ENCODE measurements at regions not wholly inside any gene's neighbourhood (a gene's known extent, or its start where the extent isn't known, plus 50 kb on each side); places are given as distances from the start of the nearest gene placed in this dataset.
"Not testable (repeated sequence)": the region's sequence is repeated elsewhere in the genome, so short reads cannot be mapped to it uniquely, and the experiment has no call there.

DNA sequence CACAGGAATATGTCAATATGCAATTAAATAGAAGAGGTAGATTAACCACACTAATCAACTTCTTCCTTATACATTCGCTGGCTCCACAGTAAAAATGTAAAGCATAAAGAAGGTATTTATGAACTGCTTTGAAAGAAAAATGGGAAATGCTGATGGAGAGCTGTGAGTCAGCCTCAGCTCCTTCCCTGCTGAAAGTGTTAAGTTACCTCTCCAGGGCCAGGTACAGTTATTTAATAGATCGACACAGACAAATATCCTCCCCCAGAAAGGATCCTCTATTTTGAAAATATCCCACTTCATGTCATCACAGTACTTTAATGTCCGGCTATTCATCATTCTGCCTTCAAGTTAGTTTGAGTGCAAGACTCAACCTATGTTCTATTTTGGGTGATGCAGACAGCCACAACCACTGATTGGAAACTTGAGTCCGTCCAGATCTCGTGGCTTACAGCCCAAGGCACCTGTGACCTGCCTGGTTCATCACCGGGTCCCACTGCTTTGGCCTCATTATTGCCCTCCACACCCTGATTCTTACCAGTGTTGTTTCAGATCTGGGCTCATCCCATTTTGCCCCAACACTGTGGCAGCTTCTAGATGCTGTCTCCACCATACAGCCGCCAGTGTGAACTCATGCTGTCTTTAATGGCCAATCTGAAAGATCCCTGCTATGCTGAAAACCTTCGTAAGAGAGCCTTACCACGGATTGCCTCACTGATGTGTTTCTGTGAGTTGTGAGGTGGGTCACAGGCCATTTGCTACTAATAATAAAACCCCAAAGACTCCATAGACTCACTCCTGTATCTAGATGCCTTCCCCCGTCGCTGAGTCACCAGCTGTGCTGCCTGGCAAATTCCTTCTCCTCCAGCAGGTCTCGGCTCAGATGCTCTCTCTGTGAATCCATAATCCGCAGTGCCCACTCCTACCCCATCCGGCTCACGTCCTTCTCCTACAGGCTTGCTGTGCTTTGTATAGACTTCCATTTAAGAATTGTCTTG is 56.2 kb upstream of the DDAH1 start:
- DNase-seq (ENCODE audit: low read depth, low spot score) = peak; percentile 78

DNA sequence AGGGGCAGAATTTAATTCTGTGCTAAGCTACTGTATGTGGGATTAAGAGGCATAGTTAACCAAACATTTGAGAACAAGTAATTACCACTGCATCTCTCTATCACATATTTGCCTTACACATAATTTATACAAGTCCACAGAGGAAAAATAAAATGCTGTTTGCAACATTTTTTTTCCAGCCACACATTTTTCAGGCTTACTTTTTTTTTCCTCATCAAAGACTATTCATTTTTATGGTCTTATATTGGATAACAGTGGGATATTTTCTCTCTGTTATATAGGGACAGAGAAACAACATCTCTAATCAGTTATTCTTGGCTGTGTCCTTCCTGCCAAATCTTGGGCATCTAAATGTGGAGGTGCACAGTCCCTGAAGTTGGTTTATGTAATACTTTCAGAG is 57.5 kb upstream of the DDAH1 start:
- DNase-seq (ENCODE audit: low read depth, low spot score) = not testable (repeated sequence)

DNA sequence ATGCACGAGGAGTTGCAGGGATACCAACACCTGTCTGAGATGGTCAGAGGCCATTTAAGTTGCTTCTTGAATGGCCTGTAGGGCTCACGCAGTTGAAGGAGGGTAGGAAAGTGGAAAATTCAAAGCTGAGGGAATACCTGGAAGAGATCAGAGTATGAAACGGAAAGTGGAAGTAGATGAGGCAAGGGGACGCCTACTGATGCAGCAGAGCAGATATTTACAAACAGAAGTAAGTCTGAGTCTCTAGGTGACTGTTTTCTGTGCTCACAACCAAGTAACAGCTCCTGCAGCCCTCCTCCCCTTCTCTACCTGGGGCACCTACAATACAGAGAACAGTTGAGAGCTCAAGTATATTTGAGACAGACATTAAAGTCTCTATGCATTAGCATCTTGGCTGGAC is 57.5 kb upstream of the CCN1 start:
- DNase-seq (ENCODE audit: low read depth, low spot score) = not testable (repeated sequence)

DNA sequence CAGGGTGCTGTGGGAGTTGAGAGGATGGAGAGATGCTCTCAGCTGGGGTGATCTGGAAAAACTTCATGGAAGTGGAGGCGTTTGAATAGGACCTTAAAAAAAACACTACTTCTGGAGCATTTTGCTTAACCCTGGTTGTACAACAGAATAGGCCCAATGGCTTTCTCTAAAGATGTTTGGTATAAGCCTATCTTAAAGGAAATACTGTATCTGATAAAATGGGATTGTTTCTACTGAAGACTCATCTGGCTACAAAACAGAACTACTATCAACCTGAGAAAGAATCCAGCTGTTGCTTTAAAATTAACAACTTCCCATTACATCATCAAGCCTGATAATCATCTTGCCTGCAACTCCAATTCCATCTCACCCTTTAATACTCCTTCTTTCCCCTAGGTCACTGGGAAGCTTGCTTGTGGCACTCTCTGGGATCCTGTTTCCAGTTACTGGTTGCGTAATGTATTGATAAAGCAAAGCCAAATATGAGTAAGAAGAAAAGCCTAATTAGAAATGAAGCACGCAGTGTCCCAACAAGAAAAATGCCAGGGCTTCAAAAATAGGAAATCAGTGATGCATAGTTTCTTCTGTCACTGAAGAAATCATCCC is 56.2 kb upstream of the CCN1 start:
- not testable (repeated sequence) for DNase-seq (ENCODE audit: low read depth, low spot score)

DNA sequence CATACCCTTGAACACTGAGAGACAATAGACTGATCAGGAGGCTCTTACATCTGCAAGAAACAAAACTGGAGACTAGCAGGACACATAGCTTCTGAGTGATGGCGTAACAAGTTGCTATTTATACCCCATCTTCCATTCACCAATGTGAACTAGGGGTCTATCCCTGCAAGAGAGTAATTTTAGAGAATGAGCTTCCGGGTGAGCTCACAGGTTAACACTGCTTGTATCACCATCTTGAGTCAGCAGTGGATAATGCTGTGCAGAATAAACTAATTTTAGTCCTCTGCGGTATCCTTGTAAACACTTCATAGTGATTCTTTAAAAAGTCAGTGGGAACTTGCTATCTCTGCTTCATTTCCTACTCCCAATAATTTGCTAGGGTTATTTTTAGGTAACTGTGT is 55.0 kb upstream of the CCN1 start:
- DNase-seq (ENCODE audit: low read depth, low spot score) = peak; percentile 28

DNA sequence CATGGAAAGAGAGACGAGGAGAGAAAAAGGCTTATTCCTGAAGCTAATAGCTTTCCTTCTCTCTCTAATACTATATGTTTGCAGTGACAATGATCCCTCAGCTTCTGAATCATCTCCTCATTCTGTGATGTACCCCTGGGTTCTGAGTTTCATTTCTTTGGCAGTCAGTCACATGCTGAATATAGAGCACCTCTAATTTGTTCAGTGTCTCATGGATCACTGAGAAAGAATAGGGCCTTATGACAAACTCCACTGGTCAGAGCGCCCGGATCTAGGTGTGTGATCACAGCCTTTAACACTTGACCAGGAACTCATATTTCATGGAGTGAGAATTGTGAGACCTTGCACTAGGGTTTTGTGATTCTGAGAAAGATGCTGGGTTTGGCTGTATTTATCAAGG is 54.3 kb upstream of the CCN1 start:
- not testable (repeated sequence) for DNase-seq (ENCODE audit: low read depth, low spot score)

DNA sequence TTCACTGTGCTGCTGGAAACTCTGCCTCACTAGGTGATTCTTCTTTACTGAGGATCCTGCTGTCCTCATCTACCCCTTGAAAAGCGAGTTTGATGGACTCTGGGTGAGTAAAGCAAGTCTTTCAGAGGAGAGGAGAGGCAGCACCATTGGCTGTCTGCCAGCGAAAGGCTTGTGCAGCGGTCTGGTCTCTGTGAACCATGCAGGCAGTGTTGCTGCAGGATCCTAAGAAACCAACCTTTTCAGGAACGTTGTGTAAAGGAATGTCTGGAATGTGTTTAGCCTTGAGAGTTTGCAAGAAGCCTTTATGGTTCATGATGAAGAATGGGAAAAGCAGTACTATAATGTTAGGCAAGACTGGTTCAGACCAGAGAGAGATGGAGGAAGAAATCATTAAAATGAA is 53.4 kb upstream of the CCN1 start:
- peak; percentile 96 for DNase-seq (ENCODE audit: low read depth, low spot score)
